ENCODE measurements at regions not wholly inside any gene's neighbourhood (a gene's known extent, or its start where the extent isn't known, plus 50 kb on each side); places are given as distances from the start of the nearest gene placed in this dataset.

- no peaks in the 10 kb centered on the region for H3K27me3 ChIP-seq (replicated peaks in 1 of 2; ENCODE audit: control insufficient read depth in 2 of 2, insufficient read depth in 2 of 2, low read length in 1 of 2)
- CTCF ChIA-PET: no interaction called here
- DNase-seq (ENCODE audit: low read depth, low spot score) (no peak), FAIRE-seq (no peak), ATAC-seq (no peak)
- WGBS (ENCODE audit: insufficient coverage, insufficient replicate concordance, low lambda C conversion rate, missing lambda C conversion rate): 24% methylated on average over 7 of the region's 7 CpGs
- H3K79me2 ChIP-seq (ENCODE audit: control insufficient read depth, insufficient read depth, low read length): no peaks in the 10 kb centered on the region
- no peaks in the 10 kb centered on the region for H3K4me1 ChIP-seq (ENCODE audit: control insufficient read depth, insufficient read depth, low read length)
- H4K20me1 ChIP-seq (ENCODE audit: control insufficient read depth, insufficient read depth): no peaks in the 10 kb centered on the region
- no peaks in the 10 kb centered on the region for H3K36me3 ChIP-seq (ENCODE audit: control insufficient read depth in 2 of 2, insufficient read depth in 2 of 2, low read length in 1 of 2)
- POLR2A ChIA-PET: no interaction called here
- in situ Hi-C loops (cut with MboI): no loop called here
- SMC1A ChIA-PET (ENCODE audit: uncharacterized antibody, unreplicated experiment): no interaction called here
- no peak overlapping the region for H3K9ac ChIP-seq (ENCODE audit: control insufficient read depth, insufficient read depth, low read length)
- H2AFZ ChIP-seq (ENCODE audit: control insufficient read depth, low read depth, low read length): no peak overlapping the region
- H3K9me3 ChIP-seq (replicated peaks; ENCODE audit: control insufficient read depth, insufficient read depth, low read length): no peaks in the 10 kb centered on the region; the same call in 2 of the 3 replicates
- H3K27ac ChIP-seq (ENCODE audit: control insufficient read depth, insufficient read depth): no peak overlapping the region
- no peak overlapping the region for H3K4me3 ChIP-seq
- RAD21 ChIA-PET (ENCODE audit: unreplicated experiment): no interaction called here
- intact Hi-C loops (cut with micrococcal nuclease; ENCODE audit: unreplicated experiment): no loop called here
- BruUV-seq (replicated peaks): no TSS peak
- H3K4me2 ChIP-seq (ENCODE audit: control insufficient read depth, insufficient read depth): no peak overlapping the region
- TF ChIP-seq IRF3 (IDR thresholded peaks at IDR 0.05): no peak
- TF ChIP-seq TCF7 (IDR thresholded peaks at IDR 0.05; ENCODE audit: borderline replicate concordance): no peak
- TF ChIP-seq TARDBP (IDR thresholded peaks at IDR 0.05; ENCODE audit: borderline replicate concordance): no peak
- TF ChIP-seq CBFB (IDR thresholded peaks at IDR 0.05; ENCODE audit: low read depth): no peak
- TF ChIP-seq NFIC (IDR thresholded peaks at IDR 0.05; ENCODE audit: low read depth, low read length): no peak
- TF ChIP-seq YY1 (IDR thresholded peaks at IDR 0.05; ENCODE audit: low read depth, low read length): no peak
- TF ChIP-seq KDM1A (IDR thresholded peaks at IDR 0.05; ENCODE audit: borderline replicate concordance): no peak
- no peak for TF ChIP-seq HSF1 (IDR thresholded peaks at IDR 0.05; ENCODE audit: low read depth, low read length)
- no peak for TF ChIP-seq CUX1 (IDR thresholded peaks at IDR 0.05; ENCODE audit: insufficient replicate concordance, low read depth, low read length)
- TF ChIP-seq SUZ12 (IDR thresholded peaks at IDR 0.05; ENCODE audit: unreplicated experiment): no peak
- TF ChIP-seq BACH1 (IDR thresholded peaks at IDR 0.05; ENCODE audit: borderline replicate concordance): no peak
- TF ChIP-seq GATAD2B (conservative IDR thresholded peaks at IDR 0.05; ENCODE audit: low read depth): no peak
- TF ChIP-seq SRF (IDR thresholded peaks at IDR 0.05; ENCODE audit: low read depth in 2 of 2, low read length in 2 of 2): no peak
- TF ChIP-seq BCL3 (IDR thresholded peaks at IDR 0.05; ENCODE audit: borderline replicate concordance, insufficient read depth, low read depth, low read length, poor library complexity, severe bottlenecking): no peak
- no peak for TF ChIP-seq SMARCA5 (IDR thresholded peaks at IDR 0.05)
- no peak for TF ChIP-seq ZBED1 (IDR thresholded peaks at IDR 0.05; ENCODE audit: borderline replicate concordance)
Observed at GRCh38 chr19:27738569-27739193, 1474.3 kb downstream of the UQCRFS1 start.
